ENCODE measurements at regions not wholly inside any gene's neighbourhood (a gene's known extent, or its start where the extent isn't known, plus 50 kb on each side); places are given as distances from the start of the nearest gene placed in this dataset.

- no peak overlapping the region for H3K27ac ChIP-seq (ENCODE audit: low read depth, low read length, poor library complexity, severe bottlenecking)
- no peak overlapping the region for H3K9ac ChIP-seq (ENCODE audit: low read length)
- H3K9me2 ChIP-seq (ENCODE audit: low read depth, low read length), result no peaks in the 10 kb centered on the region
- no peaks in the 10 kb centered on the region for H3K9me3 ChIP-seq (ENCODE audit: low read length)
- no peak overlapping the region for H2AFZ ChIP-seq (ENCODE audit: low read length)
- H3F3A ChIP-seq (ENCODE audit: insufficient read depth, low read length), result no peaks in the 10 kb centered on the region
- no peaks in the 10 kb centered on the region for H3K36me3 ChIP-seq (ENCODE audit: insufficient read depth, low read length)
- no peaks in the 10 kb centered on the region for H4K20me1 ChIP-seq (ENCODE audit: insufficient read depth, low read length)
- H3K4me2 ChIP-seq (ENCODE audit: low read length), result no peak overlapping the region
- no peaks in the 10 kb centered on the region for H3K27me3 ChIP-seq (ENCODE audit: insufficient read depth, low read length)
- H3K79me2 ChIP-seq (ENCODE audit: insufficient read depth, low read length), result no peaks in the 10 kb centered on the region
- TF ChIP-seq, protein P1, sequence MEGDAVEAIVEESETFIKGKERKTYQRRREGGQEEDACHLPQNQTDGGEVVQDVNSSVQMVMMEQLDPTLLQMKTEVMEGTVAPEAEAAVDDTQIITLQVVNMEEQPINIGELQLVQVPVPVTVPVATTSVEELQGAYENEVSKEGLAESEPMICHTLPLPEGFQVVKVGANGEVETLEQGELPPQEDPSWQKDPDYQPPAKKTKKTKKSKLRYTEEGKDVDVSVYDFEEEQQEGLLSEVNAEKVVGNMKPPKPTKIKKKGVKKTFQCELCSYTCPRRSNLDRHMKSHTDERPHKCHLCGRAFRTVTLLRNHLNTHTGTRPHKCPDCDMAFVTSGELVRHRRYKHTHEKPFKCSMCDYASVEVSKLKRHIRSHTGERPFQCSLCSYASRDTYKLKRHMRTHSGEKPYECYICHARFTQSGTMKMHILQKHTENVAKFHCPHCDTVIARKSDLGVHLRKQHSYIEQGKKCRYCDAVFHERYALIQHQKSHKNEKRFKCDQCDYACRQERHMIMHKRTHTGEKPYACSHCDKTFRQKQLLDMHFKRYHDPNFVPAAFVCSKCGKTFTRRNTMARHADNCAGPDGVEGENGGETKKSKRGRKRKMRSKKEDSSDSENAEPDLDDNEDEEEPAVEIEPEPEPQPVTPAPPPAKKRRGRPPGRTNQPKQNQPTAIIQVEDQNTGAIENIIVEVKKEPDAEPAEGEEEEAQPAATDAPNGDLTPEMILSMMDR (IDR thresholded peaks at IDR 0.05; ENCODE audit: low read length), result no peak
- TF ChIP-seq EZH2 (IDR thresholded peaks at IDR 0.05; ENCODE audit: borderline replicate concordance, low read length), result no peak
- no peaks in the 10 kb centered on the region for H3K4me1 ChIP-seq (ENCODE audit: insufficient read depth, low read length, severe bottlenecking)
- no peak overlapping the region for H3K4me3 ChIP-seq (ENCODE audit: low read depth, low read length, poor library complexity, severe bottlenecking)
Observed at GRCh38 chr5:69029292-69029691, 64.5 kb upstream of the SLC30A5 start.

DNA sequence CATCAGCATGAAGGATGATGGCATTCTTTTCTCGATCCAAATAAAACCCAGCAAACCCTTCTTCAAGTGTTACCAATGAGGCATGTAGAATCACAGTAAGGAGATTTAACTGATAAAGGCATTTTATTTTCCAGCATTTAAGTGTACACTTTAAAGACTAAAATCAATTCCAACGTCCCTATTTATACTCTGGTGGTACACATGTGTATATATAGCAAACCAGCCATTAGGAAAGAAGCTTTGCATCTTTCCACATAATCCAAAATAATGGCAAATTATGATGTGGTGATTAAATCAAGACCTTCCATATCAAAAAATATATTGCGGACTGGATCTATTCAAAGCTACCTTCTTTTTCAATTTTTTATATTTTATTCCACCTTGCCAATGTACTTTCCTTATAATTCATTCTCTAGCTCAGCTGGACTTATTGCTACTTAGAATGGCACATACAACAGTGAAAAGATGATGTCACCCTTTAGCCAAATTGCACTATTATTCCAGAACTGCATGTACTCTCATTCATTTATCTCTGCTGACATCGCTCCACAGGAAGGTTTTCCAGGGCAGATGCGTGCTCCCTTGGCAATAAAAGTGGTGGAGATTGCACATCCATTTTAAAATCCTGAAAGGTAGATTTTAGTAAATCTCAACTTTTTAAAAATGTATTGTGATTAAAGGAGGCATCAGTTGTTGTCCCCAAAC is 63.3 kb upstream of the SLC30A5 start:
- no peak for TF ChIP-seq EZH2 (IDR thresholded peaks at IDR 0.05; ENCODE audit: borderline replicate concordance, low read length)
- TF ChIP-seq, protein P1 (IDR thresholded peaks at IDR 0.05; ENCODE audit: low read length), result no peak
- no peak overlapping the region for H3K27ac ChIP-seq (ENCODE audit: low read depth, low read length, poor library complexity, severe bottlenecking)

GRCh38 chr5:69032009-69032408 is 61.8 kb upstream of the SLC30A5 start:
- no peaks in the 10 kb centered on the region for H3K36me3 ChIP-seq (ENCODE audit: insufficient read depth, low read length)
- H3K9me2 ChIP-seq (ENCODE audit: low read depth, low read length), result no peaks in the 10 kb centered on the region
- H3K4me1 ChIP-seq (ENCODE audit: insufficient read depth, low read length, severe bottlenecking), result no peaks in the 10 kb centered on the region
- no peak overlapping the region for H3K4me2 ChIP-seq (ENCODE audit: low read length)
- TF ChIP-seq, protein P1 (IDR thresholded peaks at IDR 0.05; ENCODE audit: low read length), result no peak; the same call in 1 of the 2 replicates
- no peak for TF ChIP-seq EZH2 (IDR thresholded peaks at IDR 0.05; ENCODE audit: borderline replicate concordance, low read length)
- no peak overlapping the region for H3K4me3 ChIP-seq (ENCODE audit: low read depth, low read length, poor library complexity, severe bottlenecking)
- H3K27ac ChIP-seq (ENCODE audit: low read depth, low read length, poor library complexity, severe bottlenecking), result no peak overlapping the region
- no peaks in the 10 kb centered on the region for H3K9me3 ChIP-seq (ENCODE audit: low read length)
- no peak overlapping the region for H3K9ac ChIP-seq (ENCODE audit: low read length)
- no peak overlapping the region for H2AFZ ChIP-seq (ENCODE audit: low read length)
- no peaks in the 10 kb centered on the region for H3K79me2 ChIP-seq (ENCODE audit: insufficient read depth, low read length)
- H4K20me1 ChIP-seq (ENCODE audit: insufficient read depth, low read length), result no peaks in the 10 kb centered on the region
- no peaks in the 10 kb centered on the region for H3F3A ChIP-seq (ENCODE audit: insufficient read depth, low read length)
- no peaks in the 10 kb centered on the region for H3K27me3 ChIP-seq (ENCODE audit: insufficient read depth, low read length)

More for the DNA sequence above, 63.3 kb upstream of the SLC30A5 start:
- Histone ChIP-seq H3K79me2 (ENCODE audit: insufficient read depth, low read length) (no peaks in the 10 kb centered on the region), H3K4me2 (ENCODE audit: low read length) (no peak overlapping the region), H3K9ac (ENCODE audit: low read length) (no peak overlapping the region), H3K9me3 (ENCODE audit: low read length) (no peaks in the 10 kb centered on the region), H3F3A (ENCODE audit: insufficient read depth, low read length) (no peaks in the 10 kb centered on the region), H3K27me3 (ENCODE audit: insufficient read depth, low read length) (no peaks in the 10 kb centered on the region), H3K9me2 (ENCODE audit: low read depth, low read length) (no peaks in the 10 kb centered on the region), H2AFZ (ENCODE audit: low read length) (no peak overlapping the region), H3K4me1 (ENCODE audit: insufficient read depth, low read length, severe bottlenecking) (no peaks in the 10 kb centered on the region), H4K20me1 (ENCODE audit: insufficient read depth, low read length) (no peaks in the 10 kb centered on the region), H3K36me3 (ENCODE audit: insufficient read depth, low read length) (no peaks in the 10 kb centered on the region), H3K4me3 (ENCODE audit: low read depth, low read length, poor library complexity, severe bottlenecking) (no peak overlapping the region)
